GM23248 (cell line): ENCODE measurements at regions not wholly inside any gene's neighbourhood (a gene's known extent, or its start where the extent isn't known, plus 50 kb on each side); places are given as distances from the start of the nearest gene placed in this dataset.

Source experiments
- DNase-seq: peaks from one replicate; pipeline ENCODE4 v3.0.0-alpha.2; 2015
- H2AFZ ChIP-seq: fragments of 200-600 bp; sonication (generic); 2 replicates; pipeline ENCODE4 v1.6.1; 2016; ENCODE audit warnings: antibody characterized with exemption
- H3F3A ChIP-seq: fragments of 200-600 bp; sonication (generic); 2 replicates; pipeline ENCODE4 v1.6.1; 2016; ENCODE audit warnings: mild to moderate bottlenecking, antibody characterized with exemption, mixed run types; ENCODE audit not compliant: insufficient read depth
- H3K27ac ChIP-seq: fragments of 200-600 bp; sonication (generic); 2 replicates; pipeline ENCODE4 v1.5.1; 2016; ENCODE audit warnings: mild to moderate bottlenecking
- H3K27me3 ChIP-seq: fragments of 200-600 bp; sonication (generic); replicated peaks from 2 replicates; pipeline ENCODE4 v1.6.1; 2016; ENCODE audit warnings: mild to moderate bottlenecking; ENCODE audit not compliant: insufficient read depth
- H3K36me3 ChIP-seq: fragments of 200-600 bp; sonication (generic); 2 replicates; pipeline ENCODE4 v1.6.1; 2016; ENCODE audit warnings: low read depth, mild to moderate bottlenecking
- H3K4me1 ChIP-seq: fragments of 200-600 bp; sonication (generic); 2 replicates; pipeline ENCODE4 v1.6.1; 2016; ENCODE audit warnings: mild to moderate bottlenecking; ENCODE audit not compliant: insufficient read depth
- H3K4me2 ChIP-seq: fragments of 200-600 bp; sonication (generic); one replicate; pipeline ENCODE4 v1.6.1; 2016; ENCODE audit warnings: mild to moderate bottlenecking; ENCODE audit not compliant: unreplicated experiment
- H3K4me3 ChIP-seq: fragments of 200-600 bp; sonication (generic); 2 replicates; pipeline ENCODE4 v1.5.1; 2016; ENCODE audit warnings: mild to moderate bottlenecking
- H3K79me2 ChIP-seq: fragments of 200-600 bp; sonication (generic); 2 replicates; pipeline ENCODE4 v1.6.1; 2016; ENCODE audit warnings: mild to moderate bottlenecking; ENCODE audit not compliant: insufficient read depth
- H3K9ac ChIP-seq: fragments of 200-600 bp; sonication (generic); 2 replicates; pipeline ENCODE4 v1.6.1; 2016; ENCODE audit warnings: mild to moderate bottlenecking
- H3K9me2 ChIP-seq: fragments of 200-600 bp; sonication (generic); 2 replicates; pipeline ENCODE4 v1.6.1; 2016; ENCODE audit warnings: mixed run types, mild to moderate bottlenecking, moderate library complexity; ENCODE audit not compliant: insufficient read depth
- H3K9me3 ChIP-seq: fragments of 200-600 bp; sonication (generic); one replicate; pipeline ENCODE4 v1.6.1; 2017; ENCODE audit warnings: low read depth
- H4K20me1 ChIP-seq: fragments of 200-600 bp; sonication (generic); 2 replicates; pipeline ENCODE4 v1.6.0; 2016; ENCODE audit not compliant: insufficient read depth
- EZH2 ChIP-seq: fragments of 200-600 bp; sonication (generic); IDR thresholded peaks from 2 replicates; pipeline ENCODE4 v1.6.1; 2018; ENCODE audit warnings: antibody characterized with exemption, mild to moderate bottlenecking; ENCODE audit not compliant: insufficient read depth, poor library complexity, severe bottlenecking
- EZH2phosphoT487 ChIP-seq: fragments of 200-600 bp; sonication (generic); IDR thresholded peaks from 2 replicates; pipeline ENCODE4 v1.6.1; 2018; ENCODE audit warnings: antibody characterized with exemption, moderate library complexity, mild to moderate bottlenecking, low read depth; ENCODE audit not compliant: insufficient read depth
- WGBS, 2 experiments: methylation state at CpG; one replicate each; pipeline ENCODE4 v1.1.6; 2015 to 2017; ENCODE audit warnings: low lambda C conversion rate in 2 of 2, low coverage in 1 of 2; ENCODE audit errors: missing lambda C conversion rate in 2 of 2; 5-methylcytosine and 5-hydroxymethylcytosine counted together
- in situ Hi-C: fragments of 300-500 bp; cut with MboI; formaldehyde crosslinking; loops from 2 replicates; pipeline ENCODE4 v1.15.0; 2020

DNA sequence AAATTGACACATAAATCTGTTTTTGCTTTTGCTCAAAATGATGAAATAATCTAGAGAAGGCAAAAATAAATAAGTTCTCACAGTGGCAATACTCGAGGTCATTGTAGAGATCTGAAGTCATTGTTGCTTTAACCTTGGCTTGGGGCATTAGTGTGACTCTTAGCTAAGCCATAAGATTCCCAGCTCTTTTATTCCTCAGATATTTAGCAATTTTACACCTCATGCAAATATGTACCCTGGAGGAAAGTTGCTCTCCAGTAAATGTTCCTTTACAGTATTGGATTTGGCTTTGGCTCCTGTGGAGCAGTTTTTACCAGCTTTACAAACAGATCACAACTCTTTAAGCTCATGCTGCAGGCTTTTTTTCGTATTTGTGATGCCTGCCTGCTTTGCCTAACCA, 134.2 kb upstream of the NABP1 start:
- WGBS, 2 experiments, result 19 to 26% methylated on average over 2 of the region's 2 CpGs
- in situ Hi-C loops, result no loop called here

GRCh38 chr2:191544461-191545062, 133.4 kb upstream of the NABP1 start:
- in situ Hi-C loops, result no loop called here
- Histone ChIP-seq H3F3A (no peaks in the 10 kb centered on the region), H3K36me3 (no peaks in the 10 kb centered on the region)

More for the DNA sequence above, 134.2 kb upstream of the NABP1 start:
- Histone ChIP-seq H3K9ac (no peak overlapping the region), H2AFZ (no peak overlapping the region), H3K4me2 (no peak overlapping the region), H3K79me2 (no peaks in the 10 kb centered on the region), H3K9me3 (no peaks in the 10 kb centered on the region), H3K27me3 (no peaks in the 10 kb centered on the region), H3K9me2 (no peaks in the 10 kb centered on the region), H3K27ac (no peak overlapping the region), H3K4me3 (no peak overlapping the region), H4K20me1 (no peaks in the 10 kb centered on the region), H3F3A (no peaks in the 10 kb centered on the region), H3K36me3 (no peaks in the 10 kb centered on the region), H3K4me1 (no peaks in the 10 kb centered on the region)
- DNase-seq, result no peak
- TF ChIP-seq EZH2phosphoT487 (no peak), EZH2 (no peak)

GRCh38 chr2:191545361-191545760, 132.6 kb upstream of the NABP1 start:
- Histone ChIP-seq H3K36me3 (no peaks in the 10 kb centered on the region), H2AFZ (no peak overlapping the region), H3K4me3 (no peak overlapping the region), H3K27ac (no peak overlapping the region), H3K9ac (no peak overlapping the region), H3K79me2 (no peaks in the 10 kb centered on the region), H3K27me3 (no peaks in the 10 kb centered on the region), H3K4me1 (no peaks in the 10 kb centered on the region), H3F3A (no peaks in the 10 kb centered on the region), H3K9me3 (no peaks in the 10 kb centered on the region), H4K20me1 (no peaks in the 10 kb centered on the region), H3K9me2 (no peaks in the 10 kb centered on the region), H3K4me2 (no peak overlapping the region)
- TF ChIP-seq EZH2, result no peak
- no peak for TF ChIP-seq EZH2phosphoT487
- no peak for DNase-seq
- in situ Hi-C loops, result no loop called here
- 86 to 95% methylated on average over 2 of the region's 2 CpGs for WGBS, 2 experiments

More at GRCh38 chr2:191544461-191545062, 133.4 kb upstream of the NABP1 start:
- no peaks in the 10 kb centered on the region for H3K27me3 ChIP-seq
- no peak overlapping the region for H3K4me2 ChIP-seq
- no peak overlapping the region for H3K9ac ChIP-seq
- no peaks in the 10 kb centered on the region for H4K20me1 ChIP-seq
- H3K4me3 ChIP-seq, result no peak overlapping the region
- no peak overlapping the region for H3K27ac ChIP-seq
- H3K79me2 ChIP-seq, result no peaks in the 10 kb centered on the region
- no peak overlapping the region for H2AFZ ChIP-seq
- TF ChIP-seq EZH2 (no peak), EZH2phosphoT487 (no peak)
- H3K9me3 ChIP-seq, result no peaks in the 10 kb centered on the region
- H3K9me2 ChIP-seq, result no peaks in the 10 kb centered on the region
- H3K4me1 ChIP-seq, result no peaks in the 10 kb centered on the region
- DNase-seq, result no peak

- Histone ChIP-seq H3K9me2 (no peaks in the 10 kb centered on the region), H4K20me1 (no peaks in the 10 kb centered on the region), H3K9me3 (no peaks in the 10 kb centered on the region), H3K27ac (no peak overlapping the region), H3F3A (no peaks in the 10 kb centered on the region), H2AFZ (peak overlapping the region; percentile 33; the same call in 1 of the 2 replicates), H3K4me1 (peaks cover 3% of the 10 kb centered on the region; the same call in 1 of the 2 replicates), H3K9ac (no peak overlapping the region), H3K4me3 (0 out of 2 replicates have a peak overlapping the region, but pooled peaks have one; percentile 29), H3K27me3 (no peaks in the 10 kb centered on the region), H3K36me3 (no peaks in the 10 kb centered on the region), H3K79me2 (no peaks in the 10 kb centered on the region), H3K4me2 (no peak overlapping the region)
- DNase-seq, result no peak
- TF ChIP-seq EZH2, result no peak
- TF ChIP-seq EZH2phosphoT487, result no peak
- in situ Hi-C loops, result loop anchor here (25.0 kb wide), 2 partner anchors 260 to 735 kb away; no protein-coding TSS in a partner anchor
- 40 to 41% methylated on average over 6 of the region's 6 CpGs for WGBS, 2 experiments
Observed at GRCh38 chr2:191552066-191552465, 125.9 kb upstream of the NABP1 start.

DNA sequence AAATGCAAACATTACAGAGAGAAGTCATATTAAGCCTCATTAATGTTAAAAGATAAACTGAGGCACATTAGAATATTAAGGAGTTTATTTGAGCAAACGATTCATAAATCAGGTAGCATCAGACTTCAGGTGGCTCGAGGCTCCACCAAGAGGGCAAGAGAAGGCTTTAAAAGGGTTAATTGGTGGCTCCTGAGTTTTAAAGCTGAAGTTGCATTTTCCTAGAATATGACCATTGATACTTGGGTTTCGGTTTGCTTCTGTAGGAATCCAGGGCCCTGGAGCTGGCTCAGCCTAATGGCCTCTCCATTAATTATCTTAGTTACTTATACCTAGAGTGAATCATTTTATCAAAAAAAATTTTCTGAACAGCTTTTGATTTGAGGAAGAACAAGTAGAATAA, 123.7 kb upstream of the NABP1 start:
- 63 to 68% methylated on average over 3 of the region's 3 CpGs for WGBS, 2 experiments
- Histone ChIP-seq H3K9ac (no peak overlapping the region), H3K9me3 (no peaks in the 10 kb centered on the region), H3K79me2 (no peaks in the 10 kb centered on the region), H3K27me3 (no peaks in the 10 kb centered on the region), H3K4me2 (no peak overlapping the region), H3F3A (peaks cover 6% of the 10 kb centered on the region; the same call in 1 of the 2 replicates), H3K9me2 (no peaks in the 10 kb centered on the region), H3K4me3 (no peak overlapping the region), H3K4me1 (peaks cover 3% of the 10 kb centered on the region; the same call in 1 of the 2 replicates), H3K27ac (no peak overlapping the region), H4K20me1 (no peaks in the 10 kb centered on the region), H2AFZ (no peak overlapping the region), H3K36me3 (no peaks in the 10 kb centered on the region)
- in situ Hi-C loops, result loop anchor here (25.0 kb wide), 2 partner anchors 258 to 733 kb away; no protein-coding TSS in a partner anchor
- no peak for DNase-seq
- TF ChIP-seq EZH2 (no peak), EZH2phosphoT487 (no peak)
